ENCODE measurements at regions not wholly inside any gene's neighbourhood (a gene's known extent, or its start where the extent isn't known, plus 50 kb on each side); places are given as distances from the start of the nearest gene placed in this dataset.

DNA sequence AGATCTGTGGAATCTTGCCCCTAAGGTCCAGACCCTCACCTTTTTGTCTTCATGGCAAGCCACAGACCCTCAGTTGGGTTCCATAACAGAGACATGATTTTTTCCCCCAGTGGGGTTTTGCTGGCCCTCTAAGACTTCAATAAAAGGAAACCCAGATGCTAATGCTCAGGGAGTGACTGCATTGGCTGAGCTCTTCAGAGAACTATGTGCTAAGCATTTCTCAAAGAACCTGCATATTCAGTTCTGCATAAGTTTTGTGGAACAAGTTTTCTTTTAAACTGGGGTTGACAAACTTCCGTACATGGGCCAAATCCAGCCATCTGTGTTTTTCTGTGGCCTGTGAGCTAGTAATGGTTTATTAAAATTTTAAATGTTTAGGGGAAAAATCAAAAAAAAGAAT lies 159.8 kb upstream of the GDNF start:
- H3K27me3 ChIP-seq (ENCODE audit: low read depth, low read length): no peaks in the 10 kb centered on the region

DNA sequence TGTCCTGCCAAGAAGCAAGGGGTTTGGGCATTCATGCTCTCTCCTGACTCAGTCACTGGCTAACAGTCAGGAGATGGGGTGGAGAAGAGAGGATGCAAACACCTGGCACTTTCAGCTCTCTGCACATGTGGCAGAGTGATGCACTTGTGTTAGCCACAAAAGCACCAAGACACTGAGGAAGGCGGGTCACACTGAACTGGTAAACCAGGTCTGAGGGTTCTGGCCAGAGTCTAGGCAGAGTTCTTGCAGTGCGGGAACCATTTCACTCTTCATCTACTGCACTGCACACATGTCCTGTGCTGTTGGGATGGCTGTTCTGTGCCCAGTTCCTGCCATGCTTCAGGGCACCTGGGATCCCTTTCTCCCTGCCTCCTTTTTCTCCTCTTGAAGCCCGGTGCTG lies 157.1 kb upstream of the GDNF start:
- Histone ChIP-seq H3K4me3 (ENCODE audit: low read length) (no peak overlapping the region), H2AFZ (ENCODE audit: low read depth, low read length) (no peak overlapping the region), H3K79me2 (ENCODE audit: low read length) (no peaks in the 10 kb centered on the region), H3K9me3 (ENCODE audit: insufficient read depth, low read length) (no peaks in the 10 kb centered on the region), H3K4me2 (ENCODE audit: low read length) (no peak overlapping the region), H3K36me3 (replicated peaks; ENCODE audit: low read depth, low read length) (no peaks in the 10 kb centered on the region), H3K4me1 (ENCODE audit: low read length) (no peaks in the 10 kb centered on the region), H4K20me1 (ENCODE audit: insufficient read depth, low read length) (no peaks in the 10 kb centered on the region), H3K27me3 (ENCODE audit: low read depth, low read length) (no peaks in the 10 kb centered on the region), H3K9ac (ENCODE audit: low read length) (no peak overlapping the region), H3K27ac (ENCODE audit: low read length) (no peak overlapping the region)
- no peak for TF ChIP-seq EZH2phosphoT487 (IDR thresholded peaks at IDR 0.05; ENCODE audit: low read depth)
- TF ChIP-seq, protein P1, sequence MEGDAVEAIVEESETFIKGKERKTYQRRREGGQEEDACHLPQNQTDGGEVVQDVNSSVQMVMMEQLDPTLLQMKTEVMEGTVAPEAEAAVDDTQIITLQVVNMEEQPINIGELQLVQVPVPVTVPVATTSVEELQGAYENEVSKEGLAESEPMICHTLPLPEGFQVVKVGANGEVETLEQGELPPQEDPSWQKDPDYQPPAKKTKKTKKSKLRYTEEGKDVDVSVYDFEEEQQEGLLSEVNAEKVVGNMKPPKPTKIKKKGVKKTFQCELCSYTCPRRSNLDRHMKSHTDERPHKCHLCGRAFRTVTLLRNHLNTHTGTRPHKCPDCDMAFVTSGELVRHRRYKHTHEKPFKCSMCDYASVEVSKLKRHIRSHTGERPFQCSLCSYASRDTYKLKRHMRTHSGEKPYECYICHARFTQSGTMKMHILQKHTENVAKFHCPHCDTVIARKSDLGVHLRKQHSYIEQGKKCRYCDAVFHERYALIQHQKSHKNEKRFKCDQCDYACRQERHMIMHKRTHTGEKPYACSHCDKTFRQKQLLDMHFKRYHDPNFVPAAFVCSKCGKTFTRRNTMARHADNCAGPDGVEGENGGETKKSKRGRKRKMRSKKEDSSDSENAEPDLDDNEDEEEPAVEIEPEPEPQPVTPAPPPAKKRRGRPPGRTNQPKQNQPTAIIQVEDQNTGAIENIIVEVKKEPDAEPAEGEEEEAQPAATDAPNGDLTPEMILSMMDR (IDR thresholded peaks at IDR 0.05; ENCODE audit: low read depth, low read length): no peak

More for the DNA sequence above, 159.8 kb upstream of the GDNF start:
- Histone ChIP-seq H3K36me3 (replicated peaks; ENCODE audit: low read depth, low read length) (no peaks in the 10 kb centered on the region), H3K79me2 (ENCODE audit: low read length) (no peaks in the 10 kb centered on the region), H3K27ac (ENCODE audit: low read length) (no peak overlapping the region), H4K20me1 (ENCODE audit: insufficient read depth, low read length) (no peaks in the 10 kb centered on the region), H3K9ac (ENCODE audit: low read length) (no peak overlapping the region), H2AFZ (ENCODE audit: low read depth, low read length) (no peak overlapping the region), H3K9me3 (ENCODE audit: insufficient read depth, low read length) (no peaks in the 10 kb centered on the region), H3K4me2 (ENCODE audit: low read length) (no peak overlapping the region), H3K4me1 (ENCODE audit: low read length) (no peaks in the 10 kb centered on the region), H3K4me3 (ENCODE audit: low read length) (no peak overlapping the region)
- no peak for TF ChIP-seq EZH2phosphoT487 (IDR thresholded peaks at IDR 0.05; ENCODE audit: low read depth)
- TF ChIP-seq, protein P1 (IDR thresholded peaks at IDR 0.05; ENCODE audit: low read depth, low read length): no peak

DNA sequence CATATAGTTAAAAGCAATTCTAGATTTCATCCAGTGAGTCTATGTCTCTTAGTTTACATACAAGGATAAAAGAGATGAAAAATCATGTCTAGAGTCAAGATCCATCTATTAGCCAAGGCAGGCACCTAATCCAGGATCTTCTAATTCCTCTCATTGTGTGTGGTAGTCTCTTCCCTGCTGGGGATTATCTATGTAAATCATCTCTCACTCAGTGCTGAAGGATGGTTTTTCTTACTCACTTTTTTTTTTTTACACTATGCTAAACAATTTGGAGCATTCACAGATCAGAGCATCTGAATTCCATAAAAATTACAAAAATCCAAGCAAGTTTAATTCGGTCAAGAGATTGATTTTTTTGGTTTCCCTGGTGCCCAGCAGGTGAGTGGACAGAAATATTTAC lies 154.9 kb upstream of the GDNF start:
- Histone ChIP-seq H4K20me1 (ENCODE audit: insufficient read depth, low read length) (no peaks in the 10 kb centered on the region), H3K4me3 (ENCODE audit: low read length) (no peak overlapping the region), H3K36me3 (replicated peaks; ENCODE audit: low read depth, low read length) (no peaks in the 10 kb centered on the region), H2AFZ (ENCODE audit: low read depth, low read length) (no peak overlapping the region), H3K27me3 (ENCODE audit: low read depth, low read length) (no peaks in the 10 kb centered on the region), H3K9me3 (ENCODE audit: insufficient read depth, low read length) (no peaks in the 10 kb centered on the region), H3K4me2 (ENCODE audit: low read length) (no peak overlapping the region), H3K9ac (ENCODE audit: low read length) (no peak overlapping the region), H3K79me2 (ENCODE audit: low read length) (no peaks in the 10 kb centered on the region), H3K27ac (ENCODE audit: low read length) (no peak overlapping the region), H3K4me1 (ENCODE audit: low read length) (no peaks in the 10 kb centered on the region)
- TF ChIP-seq EZH2phosphoT487 (IDR thresholded peaks at IDR 0.05; ENCODE audit: low read depth): no peak

- H3K27ac ChIP-seq (ENCODE audit: low read length): no peak overlapping the region
- TF ChIP-seq, protein P1 (IDR thresholded peaks at IDR 0.05; ENCODE audit: low read depth, low read length): no peak
- no peak for TF ChIP-seq EZH2phosphoT487 (IDR thresholded peaks at IDR 0.05; ENCODE audit: low read depth)
- H3K4me3 ChIP-seq (ENCODE audit: low read length): no peak overlapping the region
- H2AFZ ChIP-seq (ENCODE audit: low read depth, low read length): no peak overlapping the region
- H3K4me1 ChIP-seq (ENCODE audit: low read length): no peaks in the 10 kb centered on the region
- H3K27me3 ChIP-seq (ENCODE audit: low read depth, low read length): no peaks in the 10 kb centered on the region
- no peak overlapping the region for H3K4me2 ChIP-seq (ENCODE audit: low read length)
- H3K79me2 ChIP-seq (ENCODE audit: low read length): no peaks in the 10 kb centered on the region
- no peak overlapping the region for H3K9ac ChIP-seq (ENCODE audit: low read length)
- H3K9me3 ChIP-seq (ENCODE audit: insufficient read depth, low read length): no peaks in the 10 kb centered on the region
- no peaks in the 10 kb centered on the region for H3K36me3 ChIP-seq (replicated peaks; ENCODE audit: low read depth, low read length)
- H4K20me1 ChIP-seq (ENCODE audit: insufficient read depth, low read length): no peaks in the 10 kb centered on the region
These were observed 151.8 kb upstream of the GDNF start for GRCh38 chr5:37991301-37992299.

Measured in OCI-LY3 (cell line).